ENCODE measurements at regions not wholly inside any gene's neighbourhood (a gene's known extent, or its start where the extent isn't known, plus 50 kb on each side); places are given as distances from the start of the nearest gene placed in this dataset.

GRCh38 chrX:126886997-126887396, 67.5 kb downstream of the PRR32 start:
- ATAC-seq: no peak
- Histone ChIP-seq H3K9me3 (peaks cover 0 to 13% (median 0%) of the 10 kb centered on the region in 11 donors), H3K36me3 (no peaks in the 10 kb centered on the region), H3K4me3 (no peak overlapping the region), H3K27ac (no peak overlapping the region), H3K27me3 (no peaks in the 10 kb centered on the region), H3K4me1 (no peaks in the 10 kb centered on the region)
- WGBS, 2 donors: 94 to 100% methylated on average over 1 of the region's 1 CpG
- no peak for TF ChIP-seq CTCF (IDR thresholded peaks at IDR 0.05)
- intact Hi-C loops (cut with DNase I): no loop called here
- no peak for DNase-seq

- 74 to 84% methylated on average over 3 of the region's 3 CpGs for WGBS, 2 donors
- DNase-seq: peak in 1 of 2 donors; percentile 15
These were observed 81.4 kb downstream of the PRR32 start for GRCh38 chrX:126900937-126901336.

GRCh38 chrX:126929071-126929470, 109.5 kb downstream of the PRR32 start:
- no peak for ATAC-seq
- no peak for DNase-seq
- intact Hi-C loops (cut with DNase I): no loop called here
- Histone ChIP-seq H3K4me3 (no peak overlapping the region), H3K27ac (no peak overlapping the region), H3K4me1 (no peaks in the 10 kb centered on the region), H3K27me3 (no peaks in the 10 kb centered on the region), H3K36me3 (no peaks in the 10 kb centered on the region), H3K9me3 (peaks cover 0 to 26% (median 0%) of the 10 kb centered on the region in 11 donors)
- 89 to 100% methylated on average over 1 of the region's 1 CpG for WGBS, 2 donors
- TF ChIP-seq CTCF (IDR thresholded peaks at IDR 0.05): no peak

More at GRCh38 chrX:126900937-126901336, 81.4 kb downstream of the PRR32 start:
- H3K27ac ChIP-seq: no peak overlapping the region
- H3K27me3 ChIP-seq: no peaks in the 10 kb centered on the region
- peak in 1 of 8 donors; percentile 80 for ATAC-seq
- H3K4me1 ChIP-seq: no peaks in the 10 kb centered on the region
- no peaks in the 10 kb centered on the region for H3K36me3 ChIP-seq
- TF ChIP-seq CTCF (IDR thresholded peaks at IDR 0.05): no peak
- intact Hi-C loops (cut with DNase I): no loop called here
- no peaks in the 10 kb centered on the region for H3K9me3 ChIP-seq
- no peak overlapping the region for H3K4me3 ChIP-seq

GRCh38 chrX:126967225-126967624, 147.7 kb downstream of the PRR32 start:
- Histone ChIP-seq H3K36me3 (no peaks in the 10 kb centered on the region), H3K4me3 (no peak overlapping the region), H3K27me3 (no peaks in the 10 kb centered on the region), H3K27ac (no peak overlapping the region), H3K4me1 (no peaks in the 10 kb centered on the region), H3K9me3 (peaks cover 0 to 30% (median 0%) of the 10 kb centered on the region in 11 donors)
- DNase-seq (no peak), ATAC-seq (no peak)
- intact Hi-C loops (cut with DNase I): no loop called here
- 72 to 88% methylated on average over 3 of the region's 3 CpGs for WGBS, 2 donors
- TF ChIP-seq CTCF (IDR thresholded peaks at IDR 0.05): no peak
